Mammary epithelial cell (primary cell): ENCODE measurements at regions not wholly inside any gene's neighbourhood (a gene's known extent, or its start where the extent isn't known, plus 50 kb on each side); places are given as distances from the start of the nearest gene placed in this dataset.
"Not testable (repeated sequence)": the region's sequence is repeated elsewhere in the genome, so short reads cannot be mapped to it uniquely, and the experiment has no call there.

Source experiments
- EZH2 ChIP-seq: IDR thresholded peaks from 2 replicates; pipeline ENCODE4 v1.6.1; 2012; ENCODE audit warnings: low read length, inconsistent platforms, borderline replicate concordance
- TF ChIP-seq, protein P1 (sequence below), 2 donors: IDR thresholded peaks in 1 of 2; conservative IDR thresholded peaks in 1 of 2; 2 replicates each; pipeline ENCODE4 v1.5.1; 2011 to 2012; ENCODE audit warnings: inconsistent platforms in 2 of 2, low read length in 2 of 2, mild to moderate bottlenecking in 2 of 2, control low read depth in 1 of 2, low read depth in 1 of 2; ENCODE audit not compliant: insufficient read depth in 1 of 2; ENCODE audit errors: extremely low read depth in 1 of 2

DNA sequence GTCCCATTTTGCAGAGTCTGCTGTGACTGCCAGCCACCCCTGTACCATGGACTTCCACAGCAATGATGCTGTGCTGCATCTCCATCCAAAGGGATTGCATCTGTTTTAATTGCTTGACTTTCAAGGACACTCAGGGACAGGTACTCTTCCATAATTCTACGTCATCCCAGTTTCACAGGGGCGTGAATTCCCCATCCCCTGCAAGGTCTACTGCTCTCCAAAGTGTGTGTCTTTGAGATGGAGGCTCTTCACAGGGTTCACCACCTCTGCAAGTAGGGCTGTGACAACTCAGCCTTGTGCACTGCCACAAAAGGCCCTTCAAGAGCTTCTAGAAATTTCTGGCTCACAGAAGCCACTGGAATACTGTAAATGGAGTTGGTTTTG is 304.3 kb upstream of the PLGLB1 start:
- TF ChIP-seq, protein P1, sequence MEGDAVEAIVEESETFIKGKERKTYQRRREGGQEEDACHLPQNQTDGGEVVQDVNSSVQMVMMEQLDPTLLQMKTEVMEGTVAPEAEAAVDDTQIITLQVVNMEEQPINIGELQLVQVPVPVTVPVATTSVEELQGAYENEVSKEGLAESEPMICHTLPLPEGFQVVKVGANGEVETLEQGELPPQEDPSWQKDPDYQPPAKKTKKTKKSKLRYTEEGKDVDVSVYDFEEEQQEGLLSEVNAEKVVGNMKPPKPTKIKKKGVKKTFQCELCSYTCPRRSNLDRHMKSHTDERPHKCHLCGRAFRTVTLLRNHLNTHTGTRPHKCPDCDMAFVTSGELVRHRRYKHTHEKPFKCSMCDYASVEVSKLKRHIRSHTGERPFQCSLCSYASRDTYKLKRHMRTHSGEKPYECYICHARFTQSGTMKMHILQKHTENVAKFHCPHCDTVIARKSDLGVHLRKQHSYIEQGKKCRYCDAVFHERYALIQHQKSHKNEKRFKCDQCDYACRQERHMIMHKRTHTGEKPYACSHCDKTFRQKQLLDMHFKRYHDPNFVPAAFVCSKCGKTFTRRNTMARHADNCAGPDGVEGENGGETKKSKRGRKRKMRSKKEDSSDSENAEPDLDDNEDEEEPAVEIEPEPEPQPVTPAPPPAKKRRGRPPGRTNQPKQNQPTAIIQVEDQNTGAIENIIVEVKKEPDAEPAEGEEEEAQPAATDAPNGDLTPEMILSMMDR (conservative IDR thresholded peaks at IDR 0.05 in 1 of 2, IDR thresholded peaks at IDR 0.05 in 1 of 2; ENCODE audit: extremely low read depth in 1 of 2, insufficient read depth in 1 of 2, low read depth in 1 of 2, low read length in 2 of 2), result not testable (repeated sequence)
- not testable (repeated sequence) for TF ChIP-seq EZH2
